ENCODE measurements at regions not wholly inside any gene's neighbourhood (a gene's known extent, or its start where the extent isn't known, plus 50 kb on each side); places are given as distances from the start of the nearest gene placed in this dataset.

DNA sequence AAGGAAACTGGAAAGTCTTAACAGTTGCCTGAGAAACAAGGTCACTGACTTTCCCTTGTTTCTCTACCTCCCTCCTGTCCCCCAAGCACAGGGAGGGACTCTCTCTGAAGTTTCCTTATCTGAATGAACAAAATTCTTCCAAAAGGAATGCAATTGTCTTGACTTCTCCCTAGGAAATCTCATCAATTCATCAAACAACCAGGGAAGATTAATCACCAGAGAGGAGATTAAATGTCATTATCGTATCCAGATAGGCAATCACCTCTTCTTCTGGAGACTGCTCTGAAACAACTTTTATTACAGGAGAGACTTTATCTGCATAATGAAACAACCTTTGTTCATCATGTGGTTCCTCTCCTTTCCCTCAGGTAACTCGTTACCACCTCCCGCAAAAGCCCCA is 431.4 kb downstream of the SLC16A7 start (continued):
- TF ChIP-seq PHF8 (conservative IDR thresholded peaks at IDR 0.05; ENCODE audit: low read depth, low read length) (no peak), RAD21 (IDR thresholded peaks at IDR 0.05 in 1 of 2, conservative IDR thresholded peaks at IDR 0.05 in 1 of 2; ENCODE audit: low read depth in 2 of 2, low read length in 2 of 2) (no peak), BCL11A (IDR thresholded peaks at IDR 0.05; ENCODE audit: low read depth in 2 of 2, low read length in 2 of 2) (no peak), TCF12 (IDR thresholded peaks at IDR 0.05; ENCODE audit: low read depth, low read length) (no peak)
